CD14-positive monocyte (primary cell): ENCODE measurements at regions not wholly inside any gene's neighbourhood (a gene's known extent, or its start where the extent isn't known, plus 50 kb on each side); places are given as distances from the start of the nearest gene placed in this dataset.

Experiments
- DNase-seq, 3 donors: peaks; one replicate each; pipeline ENCODE4 v3.0.0-alpha.2; 2011 to 2022
- H2AFZ ChIP-seq: 2 replicates; pipeline ENCODE4 v1.6.0; 2012; ENCODE audit warnings: mild to moderate bottlenecking, low read depth, low read length, inconsistent platforms; ENCODE audit not compliant: insufficient read depth, poor library complexity, severe bottlenecking
- H3K27ac ChIP-seq, 2 donors: 1 replicate in 1 of 2; 2 replicates in 1 of 2; pipeline ENCODE4 v1.5.1; 2012 to 2013; ENCODE audit warnings: low read length in 2 of 2, control low read depth in 1 of 2, inconsistent platforms in 1 of 2, low read depth in 1 of 2, mild to moderate bottlenecking in 1 of 2
- H3K27me3 ChIP-seq, 2 donors: one replicate each; pipeline versions ENCODE4 v1.6.0 to v1.6.1; 2011 to 2013; ENCODE audit warnings: low read length in 2 of 2; ENCODE audit not compliant: control insufficient read depth in 2 of 2, insufficient read depth in 2 of 2
- H3K36me3 ChIP-seq, 2 donors: replicated peaks in 1 of 2; 1 replicate in 1 of 2; 2 replicates in 1 of 2; pipeline versions ENCODE4 v1.5.1 to v1.6.1; 2012 to 2013; ENCODE audit warnings: low read length in 2 of 2, control low read depth in 1 of 2, inconsistent platforms in 1 of 2, mild to moderate bottlenecking in 1 of 2; ENCODE audit not compliant: insufficient read depth in 2 of 2, control insufficient read depth in 1 of 2
- H3K4me1 ChIP-seq, 2 donors: 1 replicate in 1 of 2; 2 replicates in 1 of 2; pipeline versions ENCODE4 v1.5.1 to v1.6.1; 2012 to 2013; ENCODE audit warnings: low read length in 2 of 2, control low read depth in 1 of 2, inconsistent platforms in 1 of 2, mild to moderate bottlenecking in 1 of 2, moderate library complexity in 1 of 2; ENCODE audit not compliant: insufficient read depth in 2 of 2, control insufficient read depth in 1 of 2
- H3K4me2 ChIP-seq: replicated peaks from 2 replicates; pipeline ENCODE3; 2012; ENCODE audit warnings: low read length, moderate library complexity, mild to moderate bottlenecking; ENCODE audit not compliant: poor library complexity, severe bottlenecking; ENCODE audit errors: extremely low read depth
- H3K4me3 ChIP-seq, 3 experiments: fragments of 200-600 bp in 1 of 3; sonication (generic) in 1 of 3; replicated peaks in 1 of 3; 1 replicate in 2 of 3; 2 replicates in 1 of 3; pipeline ENCODE4 v1.5.1; 2011 to 2013; ENCODE audit warnings: low read length in 3 of 3, mild to moderate bottlenecking in 3 of 3, control low read depth in 2 of 3, low read depth in 2 of 3, inconsistent platforms in 1 of 3, moderate library complexity in 1 of 3
- H3K79me2 ChIP-seq: 2 replicates; pipeline ENCODE4 v1.6.0; 2012; ENCODE audit warnings: mild to moderate bottlenecking, control low read depth, inconsistent platforms, low read length, moderate library complexity; ENCODE audit not compliant: insufficient read depth
- H3K9ac ChIP-seq: 2 replicates; pipeline ENCODE4 v1.6.0; 2017; ENCODE audit warnings: low read length, mild to moderate bottlenecking; ENCODE audit not compliant: insufficient read depth, poor library complexity, severe bottlenecking
- H3K9me3 ChIP-seq, 2 donors: replicated peaks in 1 of 2; 1 replicate in 1 of 2; 2 replicates in 1 of 2; pipeline versions ENCODE4 v1.5.1 to v1.6.1; 2012 to 2013; ENCODE audit warnings: low read length in 2 of 2, control low read depth in 1 of 2; ENCODE audit not compliant: control insufficient read depth in 1 of 2, insufficient read depth in 1 of 2
- H4K20me1 ChIP-seq: 2 replicates; pipeline ENCODE4 v1.6.0; 2012; ENCODE audit warnings: mild to moderate bottlenecking, low read length, control low read depth, moderate library complexity; ENCODE audit not compliant: insufficient read depth
- H3K27ac Mint-ChIP-seq, 7 donors: one replicate each; pipeline ENCODE4 v1.8.0; 2020; ENCODE audit warnings: mild to moderate bottlenecking in 7 of 7, mixed read lengths in 7 of 7, moderate library complexity in 6 of 7, inconsistent platforms in 2 of 7
- H3K27me3 Mint-ChIP-seq, 3 donors: one replicate each; pipeline ENCODE4 v1.8.0; 2021 to 2022; ENCODE audit warnings: low read depth in 3 of 3, mild to moderate bottlenecking in 3 of 3, mixed read lengths in 3 of 3, moderate library complexity in 3 of 3, inconsistent platforms in 1 of 3
- H3K36me3 Mint-ChIP-seq, 2 donors: one replicate each; pipeline ENCODE4 v1.8.0; 2020; ENCODE audit warnings: mixed read lengths in 2 of 2, inconsistent platforms in 1 of 2, mild to moderate bottlenecking in 1 of 2
- H3K4me1 Mint-ChIP-seq: one replicate; pipeline ENCODE4 v1.8.0; 2020; ENCODE audit warnings: mild to moderate bottlenecking, mixed read lengths
- H3K4me3 Mint-ChIP-seq, 2 donors: one replicate each; pipeline ENCODE4 v1.8.0; 2020; ENCODE audit warnings: mild to moderate bottlenecking in 2 of 2, mixed read lengths in 2 of 2, moderate library complexity in 1 of 2
- H3K9me3 Mint-ChIP-seq, 7 donors: one replicate each; pipeline ENCODE4 v1.8.0; 2020 to 2022; ENCODE audit warnings: mixed read lengths in 7 of 7, mild to moderate bottlenecking in 6 of 7, moderate library complexity in 6 of 7, inconsistent platforms in 2 of 7
- WGBS: methylation state at CpG from one replicate; pipeline ENCODE4 v1.1.5; 2013; ENCODE audit warnings: missing lambda C conversion rate; ENCODE audit not compliant: insufficient coverage; 5-methylcytosine and 5-hydroxymethylcytosine counted together
- intact Hi-C, 2 donors: fragments of 100-400 bp; cut with micrococcal nuclease; formaldehyde crosslinking; loops; one replicate each; pipeline versions ENCODE4 v1.15.0 to v1.15.1; 2023
- TF ChIP-seq, protein P1 (sequence below): fragments of 200-600 bp; IDR thresholded peaks from one replicate; pipeline ENCODE4 v1.8.0; 2022; ENCODE audit warnings: antibody characterized with exemption, mild to moderate bottlenecking

DNA sequence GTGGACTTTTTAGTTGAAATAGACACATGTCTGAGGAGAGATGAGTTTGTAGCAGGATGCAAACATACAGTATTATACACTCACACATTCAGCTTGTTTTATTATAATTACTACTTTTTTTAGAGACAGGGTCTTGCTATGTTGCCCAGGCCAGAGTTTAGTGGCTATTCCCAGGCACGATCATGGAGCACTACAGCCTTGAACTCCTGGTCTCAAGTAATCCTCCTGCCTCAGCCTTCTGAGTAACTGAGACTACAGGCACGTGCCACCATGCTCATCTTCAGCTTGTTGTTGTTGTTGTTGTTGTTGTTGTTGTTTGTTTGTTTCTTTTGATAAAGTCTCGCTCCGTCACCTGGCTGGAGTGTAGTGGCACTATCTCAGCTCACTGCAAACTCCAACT, 94.7 kb upstream of the ACSL4 start:
- no peak for DNase-seq
- Histone ChIP-seq H3K4me3 (no peak overlapping the region), H3K4me2 (no peak overlapping the region), H3K9me3 (no peaks in the 10 kb centered on the region), H3K27ac (no peak overlapping the region), H3K9ac (no peak overlapping the region), H4K20me1 (no peaks in the 10 kb centered on the region), H3K36me3 (no peaks in the 10 kb centered on the region), H3K27me3 (peaks cover 0 to 5% of the 10 kb centered on the region in 2 donors), H2AFZ (no peak overlapping the region), H3K4me1 (peaks cover 20 to 22% of the 10 kb centered on the region in 2 donors), H3K79me2 (no peaks in the 10 kb centered on the region)
- intact Hi-C loops, result no loop called here
- no peak overlapping the region for H3K27ac Mint-ChIP-seq
- H3K4me1 Mint-ChIP-seq, result peaks cover 22% of the 10 kb centered on the region
- no peak overlapping the region for H3K4me3 Mint-ChIP-seq
- no peaks in the 10 kb centered on the region for H3K36me3 Mint-ChIP-seq
- peaks cover 0 to 2% (median 0%) of the 10 kb centered on the region in 7 donors for H3K9me3 Mint-ChIP-seq
- TF ChIP-seq, protein P1, sequence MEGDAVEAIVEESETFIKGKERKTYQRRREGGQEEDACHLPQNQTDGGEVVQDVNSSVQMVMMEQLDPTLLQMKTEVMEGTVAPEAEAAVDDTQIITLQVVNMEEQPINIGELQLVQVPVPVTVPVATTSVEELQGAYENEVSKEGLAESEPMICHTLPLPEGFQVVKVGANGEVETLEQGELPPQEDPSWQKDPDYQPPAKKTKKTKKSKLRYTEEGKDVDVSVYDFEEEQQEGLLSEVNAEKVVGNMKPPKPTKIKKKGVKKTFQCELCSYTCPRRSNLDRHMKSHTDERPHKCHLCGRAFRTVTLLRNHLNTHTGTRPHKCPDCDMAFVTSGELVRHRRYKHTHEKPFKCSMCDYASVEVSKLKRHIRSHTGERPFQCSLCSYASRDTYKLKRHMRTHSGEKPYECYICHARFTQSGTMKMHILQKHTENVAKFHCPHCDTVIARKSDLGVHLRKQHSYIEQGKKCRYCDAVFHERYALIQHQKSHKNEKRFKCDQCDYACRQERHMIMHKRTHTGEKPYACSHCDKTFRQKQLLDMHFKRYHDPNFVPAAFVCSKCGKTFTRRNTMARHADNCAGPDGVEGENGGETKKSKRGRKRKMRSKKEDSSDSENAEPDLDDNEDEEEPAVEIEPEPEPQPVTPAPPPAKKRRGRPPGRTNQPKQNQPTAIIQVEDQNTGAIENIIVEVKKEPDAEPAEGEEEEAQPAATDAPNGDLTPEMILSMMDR, result no peak
- no CpG with 5 or more reads among the region's 4 CpGs for WGBS
- peaks cover 0 to 22% (median 1%) of the 10 kb centered on the region in 3 donors for H3K27me3 Mint-ChIP-seq

DNA sequence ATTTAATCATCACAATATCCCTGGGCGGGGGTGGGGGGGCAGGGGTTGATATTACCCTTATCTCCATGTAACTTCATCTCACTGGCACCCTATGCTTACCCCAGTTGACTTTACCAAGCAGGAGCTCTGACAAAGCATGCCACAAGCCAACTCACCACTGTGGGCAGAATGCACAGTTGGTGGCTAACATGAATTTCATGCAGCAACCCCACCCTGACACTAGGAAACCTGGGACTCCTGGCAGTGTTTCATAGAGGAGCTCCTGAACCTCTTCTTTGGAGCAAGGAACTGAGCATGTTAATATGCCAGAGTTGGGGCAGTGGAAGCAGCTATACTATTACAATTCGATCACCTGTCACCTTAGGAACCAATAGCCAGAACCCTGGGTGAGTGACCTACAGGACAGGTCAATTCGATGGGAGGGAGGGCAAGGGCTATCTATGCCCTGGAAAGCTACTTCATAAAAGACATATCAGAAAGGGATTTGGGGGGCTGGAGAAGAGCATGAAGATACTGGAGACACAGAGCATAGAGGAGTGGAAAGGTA, 97.2 kb upstream of the ACSL4 start:
- H4K20me1 ChIP-seq, result no peaks in the 10 kb centered on the region
- Mint-ChIP-seq H3K27me3 (peaks cover 0 to 17% (median 1%) of the 10 kb centered on the region in 3 donors), H3K4me1 (peaks cover 22% of the 10 kb centered on the region), H3K9me3 (peaks cover 0 to 2% (median 0%) of the 10 kb centered on the region in 7 donors), H3K27ac (peak overlapping the region; percentile 74 to 95 (median 91)), H3K36me3 (no peaks in the 10 kb centered on the region), H3K4me3 (no peak overlapping the region)
- peak overlapping the region in 1 of 2 donors; percentile 61 for H3K27ac ChIP-seq
- peak overlapping the region; percentile 6 for H3K4me2 ChIP-seq
- peaks cover 20 to 22% of the 10 kb centered on the region in 2 donors for H3K4me1 ChIP-seq
- no peaks in the 10 kb centered on the region for H3K36me3 ChIP-seq
- peaks cover 0 to 3% of the 10 kb centered on the region in 2 donors for H3K27me3 ChIP-seq
- H3K79me2 ChIP-seq, result no peaks in the 10 kb centered on the region
- H3K9ac ChIP-seq, result no peak overlapping the region
- intact Hi-C loops, result no loop called here
- H3K4me3 ChIP-seq, result no peak overlapping the region
- TF ChIP-seq, protein P1, result no peak
- no peak overlapping the region for H2AFZ ChIP-seq
- peak in 1 of 3 donors; percentile 5 for DNase-seq
- WGBS, result no CpG with 5 or more reads among the region's 3 CpGs
- H3K9me3 ChIP-seq, result no peaks in the 10 kb centered on the region
